Stimulated activated CD8-positive, alpha-beta memory T cell treated with anti-CD3 and anti-CD28 coated beads, Interleukin-2, amount 100 ng/mL, for 48 hours (primary cell): ENCODE measurements at regions not wholly inside any gene's neighbourhood (a gene's known extent, or its start where the extent isn't known, plus 50 kb on each side); places are given as distances from the start of the nearest gene placed in this dataset.

Experiments used
- DNase-seq, 2 donors: peaks; one replicate each; pipeline ENCODE4 v3.0.0-alpha.2; 2020; ENCODE audit warnings: low read depth in 2 of 2

DNA sequence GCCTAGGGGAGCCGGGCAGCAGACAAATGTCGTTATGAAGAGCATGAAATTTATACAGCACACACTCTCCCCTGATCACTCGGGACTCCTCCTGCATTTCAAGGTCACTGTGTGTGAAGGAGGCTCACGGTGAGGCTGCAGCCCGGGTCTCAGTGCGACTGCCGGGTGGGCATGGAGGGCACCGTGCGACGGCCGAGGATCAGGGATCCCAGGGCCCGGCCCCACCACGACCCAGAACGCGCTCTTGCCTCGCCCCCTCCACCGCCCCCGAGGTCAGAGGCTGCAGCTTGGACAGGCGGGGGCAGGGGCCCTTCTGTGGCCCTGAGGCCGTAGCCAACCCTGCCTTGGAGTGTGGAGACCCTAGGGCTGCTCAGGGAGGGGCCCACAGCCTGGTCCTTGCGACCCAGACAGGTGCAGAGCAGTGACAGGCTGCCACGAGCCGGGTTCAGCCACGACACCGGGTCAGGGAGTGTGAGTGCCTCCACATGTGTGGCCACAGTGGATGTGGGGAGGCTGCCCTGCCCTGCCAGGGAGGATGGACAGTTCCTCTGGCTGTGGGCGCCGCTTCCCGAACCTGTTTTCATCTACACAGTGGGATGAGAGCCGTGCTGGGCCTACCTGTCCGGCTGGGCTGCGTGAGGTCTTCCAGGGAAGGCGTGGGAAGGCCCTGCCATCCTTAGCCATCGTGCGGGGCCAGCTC is 89.3 kb upstream of the NKX1-1 start:
- DNase-seq, result no peak

DNA sequence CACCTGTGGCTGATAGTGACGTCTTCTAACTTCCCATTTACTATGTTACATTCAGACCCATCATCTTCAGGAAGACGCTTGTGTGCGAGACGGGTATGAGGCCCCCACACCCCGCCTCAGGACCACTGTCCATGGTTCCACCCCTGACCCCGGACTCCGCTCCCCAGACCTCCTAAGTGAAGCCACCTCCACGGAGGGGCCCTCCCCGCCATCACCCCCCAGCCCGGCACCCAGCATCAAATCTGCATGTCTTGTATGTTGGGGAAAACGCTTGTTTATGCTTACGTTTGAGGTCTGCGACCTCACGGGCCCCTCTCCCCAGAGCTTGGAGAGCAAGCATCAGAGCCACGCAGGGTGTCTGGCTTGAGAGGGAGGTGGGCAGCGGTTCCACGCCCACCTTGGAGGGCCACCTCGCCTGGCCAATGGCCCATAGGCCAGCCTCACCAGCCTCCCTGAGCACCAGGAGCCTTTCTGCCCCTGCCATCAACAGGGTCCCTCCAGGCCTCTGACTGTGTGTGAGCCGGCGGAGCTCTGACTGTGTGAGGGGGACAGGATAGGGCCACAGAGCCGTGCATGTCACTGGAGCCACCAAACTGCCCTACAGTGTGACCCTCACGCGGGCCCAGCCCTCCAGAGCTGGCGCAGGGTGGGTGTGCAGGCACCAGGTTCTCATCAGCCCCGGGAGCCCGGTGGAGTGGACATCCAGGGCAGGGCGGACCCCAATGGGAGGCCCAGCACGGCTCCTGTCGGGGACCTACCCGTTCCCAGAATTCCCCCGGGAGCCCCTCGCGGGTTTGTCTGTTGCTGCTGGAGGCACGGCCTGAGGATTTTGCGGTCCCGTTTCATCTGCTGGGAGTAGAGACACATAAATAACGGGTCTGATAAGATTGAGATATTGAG is 88.4 kb upstream of the NKX1-1 start:
- DNase-seq, result no peak

DNA sequence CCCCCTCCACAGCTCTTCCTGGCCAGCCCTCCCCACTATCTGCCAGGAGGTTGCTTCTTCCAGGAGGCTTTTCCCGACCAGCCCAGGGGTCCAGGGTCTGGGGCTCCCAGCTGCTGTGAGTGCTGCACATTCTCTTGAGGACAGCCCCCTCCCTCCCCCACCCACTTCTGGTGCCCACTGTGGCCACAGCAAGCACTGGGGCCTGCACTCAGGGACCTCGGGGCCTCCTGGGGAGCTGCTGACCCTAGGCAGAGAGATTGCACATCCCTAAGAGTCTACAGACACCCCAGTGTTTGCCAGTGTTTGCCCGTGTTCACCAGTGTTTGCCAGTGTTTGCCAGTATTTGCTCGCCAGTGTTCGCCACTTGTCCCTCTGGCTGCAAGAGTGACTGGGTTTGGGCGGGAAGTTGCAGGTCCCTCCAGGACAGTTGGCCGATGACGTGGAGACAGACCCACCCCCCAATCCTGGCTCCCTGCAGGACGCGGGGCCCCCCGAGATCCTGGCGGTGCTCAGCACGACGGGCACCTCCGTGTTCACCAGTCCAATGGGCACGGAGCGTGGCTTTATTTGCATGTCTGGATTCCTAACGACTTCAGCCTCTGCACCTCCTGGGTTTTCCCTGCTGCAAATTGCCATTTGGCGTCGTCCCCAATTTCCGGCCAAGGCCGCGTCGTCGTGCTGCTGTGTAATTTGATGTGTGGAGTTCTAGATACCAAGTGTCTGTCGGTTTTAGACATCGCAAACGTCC is 87.5 kb upstream of the NKX1-1 start:
- DNase-seq, result no peak

DNA sequence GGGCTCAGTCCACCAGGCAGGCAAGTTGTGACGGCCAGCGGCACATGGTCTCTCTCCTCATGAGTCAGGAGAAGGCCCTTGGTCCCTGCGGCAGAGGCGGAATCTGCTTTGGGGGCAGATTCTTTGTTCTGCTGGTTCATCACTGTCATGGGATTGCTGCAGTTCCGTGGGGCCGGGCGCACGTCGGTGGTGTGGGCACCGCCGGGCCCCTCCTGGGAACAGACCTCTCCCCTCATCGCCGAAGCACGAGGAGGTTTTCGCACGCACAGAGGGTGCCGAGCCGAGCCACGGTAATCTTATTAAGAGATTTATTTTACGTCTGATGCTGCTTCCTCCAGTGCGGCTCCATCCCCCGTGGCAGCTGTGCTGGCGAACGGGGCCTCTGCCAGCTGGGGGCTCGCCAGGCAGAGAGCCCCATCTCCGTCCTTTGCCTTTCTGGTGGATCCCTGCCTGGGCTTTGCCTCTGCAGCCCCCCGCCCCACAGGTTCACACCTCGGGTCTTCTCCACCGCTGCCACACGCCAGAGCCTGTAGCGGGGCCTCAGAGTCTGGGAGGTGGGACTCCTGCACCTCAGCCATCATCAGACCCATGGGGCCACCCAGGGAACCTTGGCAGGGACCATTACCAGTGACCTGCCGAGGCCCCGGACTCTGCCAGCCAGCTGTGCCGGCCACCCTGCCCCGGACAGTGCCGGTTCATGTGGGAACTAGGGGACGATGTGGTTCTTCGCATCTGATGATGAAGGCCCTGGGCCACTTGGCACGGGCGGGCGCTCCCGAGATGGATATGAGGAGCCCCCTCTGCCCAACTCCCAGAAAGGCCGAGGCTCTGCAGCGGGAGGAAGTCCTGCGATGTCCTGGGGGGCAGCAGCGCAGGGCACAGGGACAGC is 86.7 kb upstream of the NKX1-1 start:
- DNase-seq, result no peak

DNA sequence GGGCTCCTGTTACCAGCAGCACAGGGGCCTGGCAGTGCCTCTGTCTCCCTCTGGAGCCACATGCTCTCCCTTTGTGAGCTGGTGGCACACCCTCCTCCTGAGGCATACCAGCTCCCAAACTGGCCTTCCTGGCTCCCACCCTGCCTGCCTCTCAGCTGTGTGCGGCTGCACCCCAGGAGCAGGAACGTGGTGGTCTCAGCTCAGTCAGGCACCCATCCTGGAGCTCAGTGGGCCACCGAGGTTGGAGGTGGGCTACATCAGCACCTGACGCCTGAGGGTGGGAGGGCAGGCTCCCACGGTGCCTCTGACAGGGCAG is 85.9 kb upstream of the NKX1-1 start:
- no peak for DNase-seq

DNA sequence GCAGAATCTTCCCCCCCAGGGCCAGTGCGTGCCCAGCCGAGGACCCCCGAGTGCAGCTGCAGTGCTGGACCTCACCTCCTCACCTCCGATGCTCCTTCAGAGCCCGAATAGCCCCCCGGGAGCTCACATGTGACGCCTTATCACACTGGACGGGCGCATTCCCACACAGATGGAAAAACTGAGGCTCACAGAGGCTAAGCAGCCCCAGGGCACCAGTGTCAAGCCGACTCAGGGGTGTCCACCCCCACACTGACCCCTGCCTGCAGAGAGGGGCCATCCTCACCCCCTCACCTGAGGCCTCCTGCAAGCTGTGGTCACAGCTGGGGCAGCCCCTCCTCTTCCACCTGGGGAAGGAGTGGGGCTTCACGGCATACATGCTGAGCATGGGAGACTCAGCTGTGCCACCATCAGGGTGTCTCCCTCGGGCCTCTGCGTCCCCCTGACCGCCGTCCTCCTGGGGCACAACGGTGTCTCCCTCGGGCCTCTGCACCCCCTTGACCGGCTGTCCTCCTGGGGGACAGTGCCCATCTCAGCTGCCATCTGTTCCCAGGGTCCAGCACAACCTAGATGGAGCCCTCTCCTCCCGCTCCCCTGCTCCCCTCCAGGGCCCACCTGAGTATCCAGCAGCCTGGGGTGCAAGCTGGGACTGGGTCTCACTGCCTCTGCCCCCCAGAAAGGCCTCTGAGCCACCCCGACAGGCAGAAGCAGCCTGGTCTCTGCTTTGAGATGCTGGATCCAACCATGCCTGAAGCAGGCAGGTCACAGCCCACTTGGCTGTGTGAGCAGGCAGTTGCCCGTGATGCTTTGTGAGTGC is 85.3 kb upstream of the NKX1-1 start:
- DNase-seq, result no peak

DNA sequence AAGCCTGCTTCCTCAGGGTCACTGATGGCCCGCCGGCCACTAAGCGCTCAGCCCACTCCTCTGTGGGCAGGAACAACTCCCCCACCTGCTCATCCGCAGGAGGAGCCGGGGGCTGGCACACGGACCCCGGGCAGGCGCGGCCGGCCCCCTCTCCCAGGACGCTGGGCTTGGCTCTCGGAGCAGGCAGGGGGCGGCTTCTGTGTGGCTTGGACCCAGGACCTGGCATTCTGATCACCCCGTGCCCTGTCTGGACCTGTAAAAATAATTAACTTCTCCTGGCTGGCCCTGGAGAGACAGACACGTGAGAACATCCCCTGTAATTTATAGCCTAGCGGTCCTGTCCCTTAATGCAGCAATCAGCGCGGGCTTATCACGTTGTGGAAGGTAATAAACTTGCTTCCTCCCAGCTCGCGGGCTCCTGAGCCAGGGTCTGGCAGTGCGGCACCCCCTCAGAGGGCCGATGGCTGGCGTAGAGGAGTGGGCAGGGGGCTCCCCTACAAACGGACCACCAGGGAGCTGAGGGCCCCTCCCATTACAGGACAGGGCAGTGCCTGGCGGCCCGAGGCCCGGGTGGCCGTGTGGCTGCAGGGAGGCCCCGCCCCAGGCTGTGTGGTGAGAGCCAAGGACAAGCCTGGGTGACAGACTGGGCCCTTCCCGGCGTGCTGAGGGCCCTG is 84.5 kb upstream of the NKX1-1 start:
- no peak for DNase-seq

DNA sequence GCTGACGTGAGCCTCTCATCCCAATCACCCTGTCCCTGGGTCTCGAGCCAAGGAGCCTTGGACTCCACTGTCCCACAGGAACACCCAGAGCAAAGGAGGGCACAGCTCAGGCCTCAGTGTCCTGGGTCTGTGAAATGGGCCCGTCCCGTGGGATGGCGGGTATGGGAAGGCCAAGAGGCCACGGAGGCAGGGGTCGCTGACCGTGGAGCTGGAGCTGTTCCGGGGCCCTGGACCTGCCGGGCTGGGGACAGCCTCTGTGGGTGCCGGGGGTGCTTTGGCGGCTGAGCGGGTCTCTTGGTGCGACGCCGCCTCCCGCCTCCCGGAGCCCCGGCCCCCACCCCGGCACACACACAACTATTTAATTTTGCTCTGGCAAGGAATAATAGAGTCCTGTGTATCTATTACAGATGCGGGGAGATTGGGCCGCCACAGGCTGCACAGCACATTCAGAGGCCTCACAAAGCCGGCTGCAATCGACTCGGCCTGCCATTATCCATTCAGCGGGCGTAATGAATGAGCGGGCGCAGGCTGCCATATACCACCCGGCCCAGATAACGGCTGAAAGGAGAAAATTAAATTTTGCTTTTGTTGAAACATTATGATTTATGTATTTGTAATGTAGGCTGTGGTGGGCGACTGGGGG is 83.9 kb upstream of the NKX1-1 start:
- DNase-seq, result no peak

DNA sequence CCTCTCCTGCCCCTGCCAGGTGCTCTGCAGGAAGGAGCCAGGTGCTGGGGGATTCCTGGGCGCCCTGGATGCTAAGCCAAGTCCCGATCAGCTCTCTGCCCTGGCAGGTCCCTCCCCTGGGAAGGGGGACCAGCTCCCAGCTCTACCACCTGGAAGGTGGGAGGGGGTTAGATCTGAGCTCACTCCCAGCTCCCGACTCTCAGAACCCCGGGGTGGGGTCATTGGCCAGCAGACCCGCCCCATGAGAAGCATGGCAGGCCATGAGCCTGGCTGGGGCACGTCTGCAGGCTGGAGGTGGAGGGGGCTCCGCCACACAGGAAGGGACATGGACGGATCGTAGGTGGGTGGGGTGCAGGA is 83.4 kb upstream of the NKX1-1 start:
- no peak for DNase-seq

DNA sequence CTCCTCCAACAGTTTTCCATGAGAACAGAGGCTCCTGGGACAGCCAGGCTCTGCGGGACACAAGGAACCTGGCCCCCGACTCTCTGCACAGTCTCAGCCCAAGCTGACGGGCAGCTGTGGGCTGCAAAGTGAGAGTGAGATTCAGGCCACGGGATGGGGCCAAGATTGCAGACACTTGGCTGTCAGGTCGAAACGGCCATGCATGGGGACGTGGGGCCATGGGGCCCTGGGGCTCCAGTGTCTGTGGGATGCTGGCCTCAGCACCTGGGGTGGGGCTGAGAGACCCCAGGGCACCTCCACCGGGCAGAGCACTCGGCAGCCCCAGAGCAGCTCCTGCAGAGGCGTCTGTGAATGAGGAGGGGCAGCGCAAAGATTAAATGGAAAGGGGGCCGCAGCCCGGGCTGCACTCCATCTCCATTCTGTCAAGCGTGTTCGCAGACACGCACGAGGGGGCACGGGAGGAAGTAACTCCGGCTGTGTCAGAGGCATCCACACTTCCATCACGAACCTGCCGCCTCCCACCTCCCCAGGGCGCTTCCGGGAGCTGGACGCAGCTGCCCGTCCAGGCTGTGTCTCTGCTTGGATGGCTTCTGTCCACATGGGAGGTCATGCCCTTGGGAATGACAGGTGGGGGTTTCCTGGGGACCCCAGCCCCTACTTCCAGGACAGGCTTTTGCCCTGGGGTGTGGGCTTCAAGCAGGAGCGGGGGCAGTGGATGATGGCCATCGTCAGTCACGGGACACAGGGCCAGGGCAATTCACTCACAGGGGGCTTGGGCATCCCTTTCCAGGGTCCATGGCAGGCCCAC is 82.8 kb upstream of the NKX1-1 start:
- no peak for DNase-seq

DNA sequence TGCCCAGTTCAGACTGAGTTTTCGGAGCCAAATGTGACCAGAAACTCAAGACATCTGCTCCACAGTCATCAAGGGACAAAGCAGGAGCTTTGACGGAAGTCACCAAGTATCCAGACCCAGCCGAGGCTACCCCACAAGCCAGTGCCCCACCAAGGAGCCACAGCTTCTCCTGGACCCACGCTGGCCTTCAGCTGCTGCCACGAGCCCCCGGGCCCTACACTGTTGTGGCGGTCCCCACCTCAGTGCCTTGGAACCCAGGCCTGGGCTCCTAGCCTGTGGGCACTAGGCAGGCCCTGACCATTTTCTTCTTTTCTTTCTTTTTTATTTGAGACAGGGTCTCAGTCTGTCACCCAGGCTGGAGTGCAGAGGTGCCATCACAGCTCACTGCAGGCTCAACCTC is 82.1 kb upstream of the NKX1-1 start:
- no peak for DNase-seq

DNA sequence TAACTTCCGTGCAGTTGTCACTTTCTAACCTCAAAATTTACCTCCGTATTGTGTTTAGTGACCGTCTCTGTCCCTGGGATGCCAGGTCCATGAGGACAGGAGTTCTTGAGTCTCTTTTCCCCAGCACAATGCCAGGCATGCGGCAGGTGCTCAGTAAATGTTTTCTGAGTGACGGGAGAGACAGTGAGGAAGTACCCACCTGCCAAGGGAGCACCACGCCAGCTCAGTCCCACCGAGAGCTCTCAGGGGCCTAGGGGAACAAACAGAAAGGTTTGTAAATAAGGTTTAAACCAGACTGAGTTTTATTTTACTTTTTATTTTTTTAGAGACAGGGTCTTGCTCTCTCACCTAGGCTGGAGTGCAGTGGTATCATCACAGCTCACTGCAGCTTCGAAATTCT is 81.5 kb upstream of the NKX1-1 start:
- DNase-seq, result no peak

DNA sequence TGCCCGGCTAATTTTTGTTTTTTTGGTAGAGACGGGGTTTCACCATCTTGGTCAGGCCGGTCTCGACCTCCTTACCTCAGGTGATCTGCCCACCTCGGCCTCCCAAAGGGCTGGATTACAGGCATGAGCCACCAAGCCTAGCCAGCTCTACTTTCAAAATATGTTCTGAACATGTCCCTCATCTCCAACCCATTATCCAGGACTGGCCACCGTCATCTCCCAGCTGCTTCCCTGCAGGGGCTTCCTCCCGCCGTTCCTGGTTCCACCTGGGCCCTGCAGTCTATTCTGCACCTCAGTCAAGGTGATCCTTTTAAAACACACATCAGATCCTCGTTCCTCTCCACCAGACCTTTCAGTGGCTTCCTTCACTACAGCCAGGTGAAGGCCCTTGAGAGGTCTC is 80.9 kb upstream of the NKX1-1 start:
- DNase-seq, result no peak

DNA sequence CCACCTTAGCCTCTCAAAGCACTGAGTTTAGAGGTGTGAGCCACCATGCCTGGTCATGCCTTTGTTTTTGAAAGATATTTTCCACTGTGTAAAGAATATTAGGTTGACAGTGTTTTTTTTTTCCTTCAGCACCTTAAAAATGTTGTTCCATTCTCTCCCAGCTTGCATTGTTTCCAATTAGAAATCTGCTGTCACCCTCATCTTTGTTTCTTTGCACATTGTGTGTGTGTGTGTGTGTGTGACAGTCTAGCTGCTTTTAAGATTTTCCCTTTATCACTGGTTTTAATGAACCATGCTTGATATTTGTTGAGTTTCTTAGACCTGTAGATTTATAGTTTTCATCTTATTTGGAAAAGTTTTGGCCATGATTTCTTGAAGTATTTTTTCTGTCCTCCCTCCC is 79.0 kb upstream of the NKX1-1 start:
- DNase-seq, result no peak

DNA sequence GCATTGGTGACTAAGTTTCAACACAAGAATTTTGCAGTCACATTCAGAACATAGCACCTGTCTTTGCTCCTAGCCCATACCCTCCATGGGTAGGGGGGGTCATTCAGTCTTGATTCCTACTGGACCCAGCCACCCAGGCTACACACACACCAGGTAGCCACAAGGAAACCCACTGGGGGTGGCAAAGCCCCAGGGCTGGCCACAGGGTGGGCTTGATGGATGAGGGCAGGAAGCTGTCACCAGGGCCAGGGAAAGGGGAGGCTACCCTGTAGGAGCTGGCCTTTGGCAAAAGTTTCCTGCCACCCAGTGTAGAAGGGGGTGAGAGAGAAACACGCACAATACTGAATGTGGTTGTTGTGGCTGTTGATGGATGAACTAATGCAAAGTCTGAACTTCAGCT is 74.5 kb upstream of the NKX1-1 start:
- DNase-seq, result no peak

DNA sequence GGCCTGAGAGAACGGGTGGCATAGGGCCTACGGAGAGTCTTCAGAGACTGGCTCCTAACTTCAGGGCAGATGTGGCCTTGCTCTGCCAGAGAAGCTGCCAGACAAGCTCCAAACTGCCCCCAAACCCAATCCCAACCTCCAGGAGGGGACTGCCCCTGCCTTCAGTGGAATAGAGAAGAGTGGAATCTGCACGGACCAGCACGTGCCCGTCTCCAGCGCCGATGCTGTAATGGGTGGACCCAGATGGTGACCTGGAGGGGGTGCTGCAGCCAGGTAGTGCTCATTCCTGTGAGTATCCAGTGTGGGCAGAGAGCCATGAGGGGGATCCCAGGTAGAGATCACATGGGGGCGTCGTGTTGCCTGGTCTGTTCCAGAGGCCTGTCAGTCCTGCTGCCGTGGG is 73.2 kb upstream of the NKX1-1 start:
- no peak for DNase-seq

DNA sequence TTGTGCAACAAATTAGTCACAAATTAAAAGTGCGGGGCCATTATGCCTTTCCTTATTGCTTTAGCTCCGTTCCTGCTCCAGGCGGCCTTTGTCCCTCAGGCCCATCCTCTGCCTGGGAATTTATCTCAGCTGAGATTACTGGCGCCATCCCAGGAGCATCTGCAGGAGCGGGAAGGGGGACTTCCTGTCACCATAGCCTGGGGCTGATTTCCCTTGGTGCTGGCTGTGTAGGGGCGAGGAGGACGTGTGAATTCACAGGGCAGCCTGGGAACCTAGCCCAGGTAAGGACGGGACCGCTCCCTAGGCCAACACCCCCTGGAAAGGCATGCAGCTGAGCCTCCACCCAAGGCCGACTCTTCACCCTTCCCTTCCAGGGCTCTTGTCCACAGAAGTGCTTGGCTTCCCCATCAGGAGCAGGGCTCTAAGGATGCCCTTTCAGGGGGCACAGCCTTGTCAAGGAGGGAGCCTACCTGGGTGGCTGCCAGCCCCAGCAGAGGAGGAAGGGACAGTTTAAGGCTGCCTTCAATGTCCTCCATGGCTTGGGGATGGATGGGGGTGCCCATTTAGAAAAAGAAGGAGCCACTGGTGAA is 72.6 kb upstream of the NKX1-1 start:
- no peak for DNase-seq

DNA sequence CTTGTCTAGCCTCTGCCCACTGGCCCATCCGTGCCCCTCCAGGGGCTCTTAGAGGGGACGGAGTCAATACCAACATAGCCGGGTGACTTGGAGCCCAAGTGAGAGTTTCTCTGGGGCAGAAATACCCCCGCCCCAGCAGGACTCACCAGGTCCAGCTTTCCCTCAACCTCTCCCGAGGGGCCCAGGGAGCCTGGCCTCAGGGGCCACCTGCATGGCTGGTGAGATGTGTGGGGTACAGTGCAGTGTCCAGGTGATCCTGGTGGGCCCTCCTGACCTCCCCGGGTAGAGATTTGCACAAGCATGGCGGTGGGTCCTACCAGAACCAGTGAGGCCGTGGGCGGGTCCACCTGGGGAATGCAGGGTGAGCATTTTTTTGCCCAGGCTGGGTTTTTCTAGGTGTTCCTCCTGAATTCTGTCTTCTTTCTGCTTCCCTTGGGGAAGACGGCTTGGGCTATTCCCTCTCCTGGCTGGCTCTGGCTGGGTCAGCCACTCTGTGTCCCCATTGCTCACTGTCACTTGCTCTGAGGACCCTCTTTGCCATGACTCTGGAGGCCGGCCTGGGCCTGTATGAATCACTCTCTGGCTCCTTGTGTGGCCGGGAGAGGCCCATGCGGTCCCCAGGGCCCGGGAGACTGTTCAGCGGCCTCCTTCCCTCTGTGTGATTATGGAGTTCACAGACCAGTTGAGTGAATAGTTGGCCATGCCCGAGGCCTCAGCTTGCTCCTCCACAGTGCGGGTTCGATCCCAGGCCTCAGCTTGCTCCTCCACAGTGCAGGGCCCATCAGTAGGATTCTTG is 71.0 kb upstream of the NKX1-1 start:
- no peak for DNase-seq
